ENCODE measurements at regions not wholly inside any gene's neighbourhood (a gene's known extent, or its start where the extent isn't known, plus 50 kb on each side); places are given as distances from the start of the nearest gene placed in this dataset.
"Not testable (repeated sequence)": the region's sequence is repeated elsewhere in the genome, so short reads cannot be mapped to it uniquely, and the experiment has no call there.

- no peak for DNase-seq
These were observed 433.2 kb upstream of the BTBD3 start for GRCh38 chr20:11484479-11484878.

GRCh38 chr20:11492386-11492785 is 425.3 kb upstream of the BTBD3 start:
- no peak for DNase-seq

- DNase-seq, result no peak
These were observed 424.8 kb upstream of the BTBD3 start for GRCh38 chr20:11492846-11493245.

- DNase-seq, result no peak
These were observed 421.3 kb upstream of the BTBD3 start for GRCh38 chr20:11496380-11496779.

- DNase-seq, result no peak
These were observed 420.1 kb upstream of the BTBD3 start for GRCh38 chr20:11497545-11497944.

GRCh38 chr20:11499101-11499634 is 418.5 kb upstream of the BTBD3 start:
- DNase-seq, result no peak

- no peak for DNase-seq
These were observed 415.6 kb upstream of the BTBD3 start for GRCh38 chr20:11502061-11502460.

GRCh38 chr20:11502671-11503070 is 415.0 kb upstream of the BTBD3 start:
- DNase-seq, result no peak

GRCh38 chr20:11509776-11510175 is 407.9 kb upstream of the BTBD3 start:
- DNase-seq, result no peak

GRCh38 chr20:11511821-11512220 is 405.9 kb upstream of the BTBD3 start:
- no peak for DNase-seq

- not testable (repeated sequence) for DNase-seq
These were observed 404.4 kb upstream of the BTBD3 start for GRCh38 chr20:11513241-11513745.

GRCh38 chr20:11516448-11516847 is 401.2 kb upstream of the BTBD3 start:
- no peak for DNase-seq

- DNase-seq, result no peak
These were observed 397.1 kb upstream of the BTBD3 start for GRCh38 chr20:11520596-11520995.

- no peak for DNase-seq
These were observed 396.0 kb upstream of the BTBD3 start for GRCh38 chr20:11521476-11522365.

- no peak for DNase-seq
These were observed 395.3 kb upstream of the BTBD3 start for GRCh38 chr20:11522366-11522741.

- DNase-seq, result no peak
These were observed 388.6 kb upstream of the BTBD3 start for GRCh38 chr20:11529047-11529446.

- no peak for DNase-seq
These were observed 380.7 kb upstream of the BTBD3 start for GRCh38 chr20:11537032-11537431.

- DNase-seq, result no peak
These were observed 378.2 kb upstream of the BTBD3 start for GRCh38 chr20:11539450-11539849.

- DNase-seq, result no peak
These were observed 377.1 kb upstream of the BTBD3 start for GRCh38 chr20:11540558-11540957.

GRCh38 chr20:11542645-11543044 is 375.0 kb upstream of the BTBD3 start:
- no peak for DNase-seq

- no peak for DNase-seq
These were observed 373.5 kb upstream of the BTBD3 start for GRCh38 chr20:11544029-11544678.

- no peak for DNase-seq
These were observed 370.8 kb upstream of the BTBD3 start for GRCh38 chr20:11546939-11547338.

- peak; percentile 64 for DNase-seq
These were observed 368.3 kb upstream of the BTBD3 start for GRCh38 chr20:11549172-11550103.

All from NCI-H1105 (cell line).